ENCODE measurements at regions not wholly inside any gene's neighbourhood (a gene's known extent, or its start where the extent isn't known, plus 50 kb on each side); places are given as distances from the start of the nearest gene placed in this dataset.

DNA sequence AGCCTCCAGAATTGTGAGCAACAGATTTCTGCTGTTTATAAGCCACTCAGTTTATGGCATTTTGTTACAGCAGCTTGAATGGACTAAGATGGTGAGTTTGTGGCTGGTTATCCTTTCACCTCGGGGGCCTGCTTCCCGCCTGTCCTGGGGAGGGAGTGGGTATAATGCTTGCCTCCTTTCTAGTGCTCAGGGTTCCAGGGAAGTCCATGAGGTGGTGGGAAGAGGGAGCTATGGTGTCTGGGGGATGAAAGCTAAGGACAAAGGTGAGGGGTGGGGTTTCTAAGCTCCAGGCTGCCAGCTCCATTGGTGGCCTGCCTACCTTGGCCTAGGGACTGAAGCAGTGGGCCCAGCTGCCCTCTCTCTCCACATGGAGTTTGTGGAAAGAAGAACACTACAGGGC, 50.2 kb upstream of the SDK2 start:
- TF ChIP-seq ZNF274 (IDR thresholded peaks at IDR 0.05; ENCODE audit: borderline replicate concordance, extremely low read depth, low read length), result no peak
- TF ChIP-seq BCL11A (IDR thresholded peaks at IDR 0.05; ENCODE audit: low read depth in 2 of 2, low read length in 2 of 2), result no peak
- no peak for TF ChIP-seq ASH2L (IDR thresholded peaks at IDR 0.05; ENCODE audit: low read length)
- TF ChIP-seq CBX8 (IDR thresholded peaks at IDR 0.05; ENCODE audit: borderline replicate concordance, low read depth, low read length), result no peak
- TF ChIP-seq FOSL1 (IDR thresholded peaks at IDR 0.05; ENCODE audit: insufficient read depth, low read depth, low read length), result no peak
- no peak for TF ChIP-seq SP2 (IDR thresholded peaks at IDR 0.05; ENCODE audit: low read length)
- TF ChIP-seq RXRA (IDR thresholded peaks at IDR 0.05; ENCODE audit: insufficient read depth, low read depth, low read length), result no peak
- no peak for TF ChIP-seq SAP30 (IDR thresholded peaks at IDR 0.05; ENCODE audit: insufficient read depth, insufficient replicate concordance, low read length)
- TF ChIP-seq GABPA (IDR thresholded peaks at IDR 0.05; ENCODE audit: borderline replicate concordance, insufficient read depth, low read length), result no peak
- TF ChIP-seq SUZ12 (IDR thresholded peaks at IDR 0.05; ENCODE audit: low read length), result no peak
- no peak for TF ChIP-seq CEBPB (IDR thresholded peaks at IDR 0.05; ENCODE audit: low read depth, low read length)
- no peak for TF ChIP-seq SRF (IDR thresholded peaks at IDR 0.05; ENCODE audit: low read depth, low read length)
- Histone ChIP-seq H3K56ac (replicated peaks; ENCODE audit: insufficient read length, low read depth, low read length) (no peak overlapping the region), H3K18ac (ENCODE audit: extremely low read depth, low read length) (no peak overlapping the region), H2BK120ac (replicated peaks; ENCODE audit: low read depth, low read length) (no peak overlapping the region), H3K14ac (ENCODE audit: insufficient read length) (no peak overlapping the region), H2BK5ac (ENCODE audit: low read depth, low read length) (no peak overlapping the region), H3K79me1 (ENCODE audit: low read depth, low read length) (no peaks in the 10 kb centered on the region), H2BK12ac (ENCODE audit: low read depth, low read length) (no peak overlapping the region), H3K36me3 (ENCODE audit: control insufficient read depth in 2 of 4, insufficient read depth in 4 of 4, low read length in 3 of 4) (no peaks in the 10 kb centered on the region; a peak in 2 of 8 replicates), H2BK15ac (ENCODE audit: low read length) (no peak overlapping the region), H4K91ac (replicated peaks; ENCODE audit: insufficient read length, low read length) (no peak overlapping the region), H3K4me3 (ENCODE audit: extremely low read depth in 1 of 4, insufficient read depth in 2 of 4, low read depth in 3 of 4, low read length in 4 of 4) (no peak overlapping the region), H3K9ac (replicated peaks in 1 of 4; ENCODE audit: extremely low read depth in 1 of 4, low read depth in 3 of 4, low read length in 3 of 4) (no peak overlapping the region), H3K27ac (ENCODE audit: low read depth, low read length) (no peak overlapping the region), H2BK20ac (ENCODE audit: low read length) (no peak overlapping the region), H3K4ac (replicated peaks; ENCODE audit: insufficient read length, low read depth, low read length) (no peak overlapping the region), H2AFZ (ENCODE audit: low read length) (no peak overlapping the region), H3K9me3 (ENCODE audit: insufficient read depth in 2 of 2, low read depth in 1 of 2, low read length in 1 of 2) (0 out of 4 replicates have a peak, but pooled peaks cover 0 to 8% of the 10 kb centered on the region in 2 experiments), H3K27me3 (replicated peaks in 1 of 4; ENCODE audit: control insufficient read depth in 3 of 4, extremely low read depth in 1 of 4, insufficient read depth in 3 of 4, low read length in 3 of 4) (no peaks in the 10 kb centered on the region; a peak in 1 of 7 replicates), H3K23ac (ENCODE audit: insufficient read length) (no peak overlapping the region), H4K20me1 (replicated peaks in 1 of 2; ENCODE audit: control insufficient read depth in 1 of 2, insufficient read depth in 2 of 2, low read length in 2 of 2) (no peaks in the 10 kb centered on the region), H4K8ac (ENCODE audit: extremely low read depth, insufficient read depth, low read length) (no peak overlapping the region), H4K5ac (ENCODE audit: insufficient read length, low read depth, low read length) (no peak overlapping the region), H3K23me2 (ENCODE audit: low read depth, low read length) (peaks cover 2% of the 10 kb centered on the region; the same call in 1 of the 2 replicates), H3K79me2 (ENCODE audit: control insufficient read depth in 1 of 2, insufficient read depth in 2 of 2, low read length in 2 of 2) (no peaks in the 10 kb centered on the region), H3K4me2 (ENCODE audit: insufficient read depth in 1 of 2, low read depth in 2 of 2, low read length in 2 of 2) (no peak overlapping the region), H3K4me1 (replicated peaks in 1 of 4; ENCODE audit: control insufficient read depth in 3 of 4, insufficient read depth in 4 of 4, low read length in 3 of 4) (peaks cover 0 to 10% (median 5%) of the 10 kb centered on the region in 4 experiments; a peak in 2 of 7 replicates), H2AK5ac (ENCODE audit: low read depth, low read length) (no peak overlapping the region; the same call in 1 of the 2 replicates)
- FAIRE-seq, result no peak
- DNase-seq (ENCODE audit: low read depth in 1 of 2, low spot score in 2 of 2), result no peak
- 20% methylated on average over 2 of the region's 2 CpGs; no CpG with 5 or more reads in 1 of the 2 experiments for WGBS, 2 experiments (ENCODE audit: extremely low coverage in 1 of 2, insufficient coverage in 1 of 2, insufficient read length in 1 of 2, insufficient replicate concordance in 2 of 2, low coverage in 1 of 2, low lambda C conversion rate in 2 of 2, missing lambda C conversion rate in 1 of 2)
- ChIA-PET POLR2A (ENCODE audit: partially characterized antibody) (interaction anchor here (0.6 kb wide), 1 partner anchor 37 kb away, joined by 3 read pairs; no protein-coding TSS in a partner anchor), CTCF (ENCODE audit: partially characterized antibody) (interaction anchor here (0.8 to 1.9 kb wide), 4 partner anchors 16 to 146 kb away, joined by 3 to 10 read pairs (median 3); no protein-coding TSS in a partner anchor)
